Common myeloid progenitor, CD34-positive (primary cell): ENCODE measurements at regions not wholly inside any gene's neighbourhood (a gene's known extent, or its start where the extent isn't known, plus 50 kb on each side); places are given as distances from the start of the nearest gene placed in this dataset.

ENCODE experiments used
- CTCF ChIA-PET: fragments of 350-600 bp; sonication (Branson Sonifier 250); formaldehyde crosslinking; loops from one replicate; lab custom pipeline; 2021; ENCODE audit warnings: antibody characterized with exemption; lab: Charles Lee
- POLR2A ChIA-PET: fragments of 350-600 bp; sonication (Branson Sonifier 250); formaldehyde crosslinking; loops from one replicate; lab custom pipeline; 2021; ENCODE audit warnings: antibody characterized with exemption; lab: Charles Lee
- DNase-seq, 3 donors: peaks; one replicate each; pipeline versions ENCODE4 v3.0.0 to v3.0.0-alpha.2; 2013
- H3K27ac ChIP-seq, 2 experiments: 1 replicate in 1 of 2; 2 replicates in 1 of 2; pipeline ENCODE4 v1.7.0; 2013; ENCODE audit warnings: inconsistent platforms in 2 of 2, low read length in 2 of 2, mild to moderate bottlenecking in 2 of 2, low read depth in 1 of 2, moderate library complexity in 1 of 2; ENCODE audit not compliant: severe bottlenecking in 2 of 2, insufficient read depth in 1 of 2, poor library complexity in 1 of 2
- H3K27me3 ChIP-seq, 5 experiments: replicated peaks in 2 of 5; 1 replicate in 3 of 5; 2 replicates in 2 of 5; pipeline versions ENCODE4 v1.6.1 to v1.7.0; 2013; ENCODE audit warnings: low read length in 4 of 5, mild to moderate bottlenecking in 2 of 5, moderate library complexity in 2 of 5, inconsistent platforms in 1 of 5; ENCODE audit not compliant: insufficient read depth in 5 of 5, control insufficient read depth in 4 of 5
- H3K36me3 ChIP-seq, 4 experiments: 1 replicate in 2 of 4; 2 replicates in 2 of 4; pipeline versions ENCODE4 v1.6.1 to v1.7.0; 2013; ENCODE audit warnings: low read length in 3 of 4, control low read depth in 1 of 4, mild to moderate bottlenecking in 1 of 4; ENCODE audit not compliant: control insufficient read depth in 4 of 4, insufficient read depth in 4 of 4
- H3K4me1 ChIP-seq, 4 experiments: 1 replicate in 3 of 4; 2 replicates in 1 of 4; pipeline versions ENCODE4 v1.6.1 to v1.7.1; 2013; ENCODE audit warnings: low read length in 3 of 4, mild to moderate bottlenecking in 3 of 4, control low read depth in 1 of 4, inconsistent platforms in 1 of 4, moderate library complexity in 1 of 4; ENCODE audit not compliant: control insufficient read depth in 4 of 4, insufficient read depth in 4 of 4; ENCODE audit errors: control extremely low read depth in 1 of 4
- H3K4me3 ChIP-seq, 7 experiments: 1 replicate in 4 of 7; 2 replicates in 3 of 7; pipeline versions ENCODE4 v1.5.1 to v1.7.0; 2013; ENCODE audit warnings: mild to moderate bottlenecking in 7 of 7, low read length in 6 of 7, moderate library complexity in 6 of 7, inconsistent platforms in 2 of 7, low read depth in 2 of 7, control low read depth in 1 of 7; ENCODE audit not compliant: insufficient read depth in 4 of 7, control insufficient read depth in 1 of 7; ENCODE audit errors: extremely low read depth in 1 of 7
- H3K9me3 ChIP-seq, 5 experiments: 1 replicate in 4 of 5; 2 replicates in 1 of 5; pipeline versions ENCODE4 v1.6.1 to v1.7.1; 2013; ENCODE audit warnings: low read length in 4 of 5, mild to moderate bottlenecking in 2 of 5, inconsistent platforms in 1 of 5, low read depth in 1 of 5, moderate library complexity in 1 of 5; ENCODE audit not compliant: control insufficient read depth in 4 of 5, insufficient read depth in 2 of 5; ENCODE audit errors: control extremely low read depth in 1 of 5
- WGBS: methylation state at CpG from one replicate; pipeline ENCODE4 v1.1.5; 2013; ENCODE audit not compliant: insufficient coverage; 5-methylcytosine and 5-hydroxymethylcytosine counted together

GRCh38 chr5:103487218-103487617, 75.4 kb downstream of the NUDT12 start:
- no peak overlapping the region for H3K4me3 ChIP-seq
- peaks cover 0 to 9% (median 2%) of the 10 kb centered on the region in 4 experiments for H3K4me1 ChIP-seq
- H3K36me3 ChIP-seq = no peaks in the 10 kb centered on the region
- no peaks in the 10 kb centered on the region for H3K9me3 ChIP-seq
- H3K27ac ChIP-seq = no peak overlapping the region
- H3K27me3 ChIP-seq = no peaks in the 10 kb centered on the region
- ChIA-PET POLR2A (no interaction called here), CTCF (interaction anchor here (1.1 to 2.9 kb wide), 2 partner anchors 12 to 255 kb away, joined by 3 to 15 read pairs; no protein-coding TSS in a partner anchor)
- peak in 2 of 3 donors; percentile 47 to 66 for DNase-seq
- 15% methylated on average over 6 of the region's 6 CpGs for WGBS

GRCh38 chr5:103486739-103487138, 75.8 kb downstream of the NUDT12 start:
- ChIA-PET POLR2A (no interaction called here), CTCF (interaction anchor here (1.1 to 2.9 kb wide), 2 partner anchors 11 to 254 kb away, joined by 3 to 15 read pairs; no protein-coding TSS in a partner anchor)
- peaks cover 0 to 9% (median 2%) of the 10 kb centered on the region in 4 experiments for H3K4me1 ChIP-seq
- no peak overlapping the region for H3K4me3 ChIP-seq
- no peaks in the 10 kb centered on the region for H3K36me3 ChIP-seq
- H3K27ac ChIP-seq = no peak overlapping the region
- H3K27me3 ChIP-seq = no peaks in the 10 kb centered on the region
- H3K9me3 ChIP-seq = no peaks in the 10 kb centered on the region
- DNase-seq = no peak
- WGBS = 67% methylated on average over 5 of the region's 5 CpGs

- no peaks in the 10 kb centered on the region for H3K9me3 ChIP-seq
- H3K27me3 ChIP-seq = no peaks in the 10 kb centered on the region
- 100% methylated on average over 3 of the region's 3 CpGs for WGBS
- no peaks in the 10 kb centered on the region for H3K36me3 ChIP-seq
- CTCF ChIA-PET = interaction anchor here (1.5 kb wide), 1 partner anchor 248 kb away, joined by 3 read pairs; no protein-coding TSS in a partner anchor
- POLR2A ChIA-PET = no interaction called here
- peaks cover 0 to 2% (median 0%) of the 10 kb centered on the region in 4 experiments for H3K4me1 ChIP-seq
- no peak overlapping the region for H3K27ac ChIP-seq
- no peak overlapping the region for H3K4me3 ChIP-seq
- no peak for DNase-seq
Measured at GRCh38 chr5:103480246-103480645, 82.3 kb downstream of the NUDT12 start.

- DNase-seq = no peak
- Histone ChIP-seq H3K9me3 (no peaks in the 10 kb centered on the region), H3K4me1 (peaks cover 0 to 2% (median 0%) of the 10 kb centered on the region in 4 experiments), H3K4me3 (no peak overlapping the region), H3K27ac (no peak overlapping the region), H3K36me3 (no peaks in the 10 kb centered on the region), H3K27me3 (no peaks in the 10 kb centered on the region)
- CTCF ChIA-PET = interaction anchor here (0.7 to 6.6 kb wide), 6 partner anchors 9 to 338 kb away, joined by 3 to 76 read pairs (median 12); no protein-coding TSS in a partner anchor
- POLR2A ChIA-PET = no interaction called here
- no CpG with 5 or more reads among the region's 1 CpG for WGBS
Measured at GRCh38 chr5:103477678-103478077, 84.9 kb downstream of the NUDT12 start.

- Histone ChIP-seq H3K27me3 (no peaks in the 10 kb centered on the region), H3K36me3 (no peaks in the 10 kb centered on the region), H3K4me1 (peaks cover 0 to 2% (median 0%) of the 10 kb centered on the region in 4 experiments), H3K4me3 (no peak overlapping the region), H3K27ac (no peak overlapping the region), H3K9me3 (no peaks in the 10 kb centered on the region)
- no peak for DNase-seq
- ChIA-PET POLR2A (no interaction called here), CTCF (interaction anchor here (0.7 to 6.6 kb wide), 9 partner anchors 8 to 337 kb away, joined by 3 to 76 read pairs (median 8); no protein-coding TSS in a partner anchor)
- 95% methylated on average over 5 of the region's 5 CpGs for WGBS
Measured at GRCh38 chr5:103476811-103477210, 85.8 kb downstream of the NUDT12 start.

GRCh38 chr5:103475629-103476240, 86.9 kb downstream of the NUDT12 start:
- peak; percentile 37 to 68 (median 58) for DNase-seq
- CTCF ChIA-PET = interaction anchor here (0.6 to 6.6 kb wide), 22 partner anchors 9 to 350 kb away, joined by 3 to 76 read pairs (median 4); no protein-coding TSS in a partner anchor
- H3K27me3 ChIP-seq = no peaks in the 10 kb centered on the region
- H3K4me3 ChIP-seq = no peak overlapping the region
- no peak overlapping the region for H3K27ac ChIP-seq
- no CpG with 5 or more reads among the region's 4 CpGs for WGBS
- POLR2A ChIA-PET = no interaction called here
- H3K9me3 ChIP-seq = no peaks in the 10 kb centered on the region
- peaks cover 0 to 2% (median 0%) of the 10 kb centered on the region in 4 experiments for H3K4me1 ChIP-seq
- H3K36me3 ChIP-seq = no peaks in the 10 kb centered on the region

GRCh38 chr5:103474677-103475076, 87.9 kb downstream of the NUDT12 start:
- Histone ChIP-seq H3K9me3 (no peaks in the 10 kb centered on the region), H3K36me3 (no peaks in the 10 kb centered on the region), H3K4me1 (peaks cover 0 to 2% (median 0%) of the 10 kb centered on the region in 4 experiments), H3K27me3 (no peaks in the 10 kb centered on the region), H3K4me3 (no peak overlapping the region), H3K27ac (no peak overlapping the region)
- POLR2A ChIA-PET = no interaction called here
- no peak for DNase-seq
- WGBS = 83% methylated on average over 1 of the region's 1 CpG
- CTCF ChIA-PET = interaction anchor here (1.0 to 6.6 kb wide), 15 partner anchors 8 to 295 kb away, joined by 3 to 76 read pairs (median 4); no protein-coding TSS in a partner anchor
